Prostate gland (tissue), 2 donors: ENCODE measurements at regions not wholly inside any gene's neighbourhood (a gene's known extent, or its start where the extent isn't known, plus 50 kb on each side); places are given as distances from the start of the nearest gene placed in this dataset.

Source experiments
- POLR2A ChIP-seq: fragments of 450-650 bp; IDR thresholded peaks from one replicate; pipeline ENCODE4 v1.6.1; 2016; ENCODE audit warnings: antibody characterized with exemption, mild to moderate bottlenecking
- TF ChIP-seq, protein P1 (sequence below), 4 experiments: fragments of 200-600 bp in 2 of 4; fragments of 450-650 bp in 2 of 4; sonication (generic) in 2 of 4; IDR thresholded peaks; 1 replicate in 3 of 4; 2 replicates in 1 of 4; pipeline ENCODE4 v1.5.1; 2016 to 2019; ENCODE audit warnings: antibody characterized with exemption in 4 of 4, mild to moderate bottlenecking in 2 of 4, moderate library complexity in 2 of 4

GRCh38 chr12:84166812-84167211, 745.8 kb downstream of the SLC6A15 start:
- TF ChIP-seq POLR2A, result no peak
- TF ChIP-seq, protein P1, sequence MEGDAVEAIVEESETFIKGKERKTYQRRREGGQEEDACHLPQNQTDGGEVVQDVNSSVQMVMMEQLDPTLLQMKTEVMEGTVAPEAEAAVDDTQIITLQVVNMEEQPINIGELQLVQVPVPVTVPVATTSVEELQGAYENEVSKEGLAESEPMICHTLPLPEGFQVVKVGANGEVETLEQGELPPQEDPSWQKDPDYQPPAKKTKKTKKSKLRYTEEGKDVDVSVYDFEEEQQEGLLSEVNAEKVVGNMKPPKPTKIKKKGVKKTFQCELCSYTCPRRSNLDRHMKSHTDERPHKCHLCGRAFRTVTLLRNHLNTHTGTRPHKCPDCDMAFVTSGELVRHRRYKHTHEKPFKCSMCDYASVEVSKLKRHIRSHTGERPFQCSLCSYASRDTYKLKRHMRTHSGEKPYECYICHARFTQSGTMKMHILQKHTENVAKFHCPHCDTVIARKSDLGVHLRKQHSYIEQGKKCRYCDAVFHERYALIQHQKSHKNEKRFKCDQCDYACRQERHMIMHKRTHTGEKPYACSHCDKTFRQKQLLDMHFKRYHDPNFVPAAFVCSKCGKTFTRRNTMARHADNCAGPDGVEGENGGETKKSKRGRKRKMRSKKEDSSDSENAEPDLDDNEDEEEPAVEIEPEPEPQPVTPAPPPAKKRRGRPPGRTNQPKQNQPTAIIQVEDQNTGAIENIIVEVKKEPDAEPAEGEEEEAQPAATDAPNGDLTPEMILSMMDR (IDR thresholded peaks at IDR 0.05), result no peak
